Activated T-cell treated with anti-CD3 and anti-CD28 coated beads, Interleukin-2, amount 50 U/mL, for 24 hours (primary cell): ENCODE measurements at regions not wholly inside any gene's neighbourhood (a gene's known extent, or its start where the extent isn't known, plus 50 kb on each side); places are given as distances from the start of the nearest gene placed in this dataset.

Source experiments
- DNase-seq: peaks from one replicate; pipeline ENCODE4 v3.0.0-alpha.2; 2020
- H3K27ac Mint-ChIP-seq: 2 replicates; pipeline ENCODE4 v1.8.0; 2020; ENCODE audit warnings: mild to moderate bottlenecking, mixed read lengths
- H3K27me3 Mint-ChIP-seq: 2 replicates; pipeline ENCODE4 v1.8.0; 2020; ENCODE audit warnings: mixed read lengths
- H3K36me3 Mint-ChIP-seq: 2 replicates; pipeline ENCODE4 v1.8.0; 2020; ENCODE audit warnings: low read depth, mixed read lengths
- H3K4me1 Mint-ChIP-seq: 2 replicates; pipeline ENCODE4 v1.8.0; 2020; ENCODE audit warnings: low read depth, mixed read lengths
- H3K4me3 Mint-ChIP-seq: 2 replicates; pipeline ENCODE4 v1.8.0; 2020; ENCODE audit warnings: mild to moderate bottlenecking, moderate library complexity, mixed read lengths
- H3K9me3 Mint-ChIP-seq: 2 replicates; pipeline ENCODE4 v1.8.0; 2020; ENCODE audit warnings: mixed read lengths

DNA sequence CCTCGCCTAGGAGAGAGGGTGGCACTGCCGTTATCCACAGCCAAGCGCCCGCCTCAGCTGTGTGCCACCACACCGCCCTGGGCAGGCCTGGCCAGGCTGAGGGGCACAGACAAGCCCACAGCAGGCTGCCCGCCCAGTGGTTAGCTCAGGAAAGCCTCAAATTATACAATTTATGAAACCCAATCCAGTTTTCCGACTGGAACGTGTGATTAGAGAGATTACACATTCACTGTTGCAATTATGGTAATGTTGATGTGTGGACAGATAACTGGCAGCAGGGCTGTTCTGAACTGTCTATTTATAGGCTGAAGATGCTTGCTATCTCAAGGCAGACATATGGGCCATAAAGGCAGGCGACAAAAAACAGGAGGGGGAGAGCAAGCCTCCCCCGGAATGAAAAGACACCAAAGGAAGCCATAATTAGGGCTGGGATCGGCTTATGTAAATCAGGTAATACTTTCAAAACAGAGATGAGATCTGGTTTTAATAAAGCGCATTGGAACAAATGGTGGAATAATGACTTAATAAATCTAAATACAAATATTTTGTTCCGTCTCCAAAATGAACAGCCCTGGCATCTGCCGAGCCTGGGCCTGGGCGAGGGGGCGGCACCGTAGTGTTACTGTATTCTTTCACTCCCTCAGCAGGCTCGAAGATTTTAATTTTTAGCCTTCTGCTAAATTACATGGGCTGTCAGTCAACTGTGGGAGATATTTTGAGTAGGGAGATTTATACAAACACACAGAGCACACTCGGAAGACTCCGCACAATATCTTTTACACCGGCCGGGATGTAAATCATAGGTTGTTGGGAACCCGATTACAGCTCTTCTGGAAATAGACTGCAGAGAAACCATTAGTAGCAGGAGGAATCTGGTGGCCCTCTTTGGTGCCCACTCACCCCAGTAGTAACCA is 103.1 kb upstream of the TLE3 start:
- H3K9me3 Mint-ChIP-seq, result no peaks in the 10 kb centered on the region
- DNase-seq, result no peak
- H3K4me3 Mint-ChIP-seq, result no peak overlapping the region
- peaks cover 7% of the 10 kb centered on the region for H3K4me1 Mint-ChIP-seq
- H3K27me3 Mint-ChIP-seq, result no peaks in the 10 kb centered on the region
- H3K27ac Mint-ChIP-seq, result no peak overlapping the region
- no peaks in the 10 kb centered on the region for H3K36me3 Mint-ChIP-seq

DNA sequence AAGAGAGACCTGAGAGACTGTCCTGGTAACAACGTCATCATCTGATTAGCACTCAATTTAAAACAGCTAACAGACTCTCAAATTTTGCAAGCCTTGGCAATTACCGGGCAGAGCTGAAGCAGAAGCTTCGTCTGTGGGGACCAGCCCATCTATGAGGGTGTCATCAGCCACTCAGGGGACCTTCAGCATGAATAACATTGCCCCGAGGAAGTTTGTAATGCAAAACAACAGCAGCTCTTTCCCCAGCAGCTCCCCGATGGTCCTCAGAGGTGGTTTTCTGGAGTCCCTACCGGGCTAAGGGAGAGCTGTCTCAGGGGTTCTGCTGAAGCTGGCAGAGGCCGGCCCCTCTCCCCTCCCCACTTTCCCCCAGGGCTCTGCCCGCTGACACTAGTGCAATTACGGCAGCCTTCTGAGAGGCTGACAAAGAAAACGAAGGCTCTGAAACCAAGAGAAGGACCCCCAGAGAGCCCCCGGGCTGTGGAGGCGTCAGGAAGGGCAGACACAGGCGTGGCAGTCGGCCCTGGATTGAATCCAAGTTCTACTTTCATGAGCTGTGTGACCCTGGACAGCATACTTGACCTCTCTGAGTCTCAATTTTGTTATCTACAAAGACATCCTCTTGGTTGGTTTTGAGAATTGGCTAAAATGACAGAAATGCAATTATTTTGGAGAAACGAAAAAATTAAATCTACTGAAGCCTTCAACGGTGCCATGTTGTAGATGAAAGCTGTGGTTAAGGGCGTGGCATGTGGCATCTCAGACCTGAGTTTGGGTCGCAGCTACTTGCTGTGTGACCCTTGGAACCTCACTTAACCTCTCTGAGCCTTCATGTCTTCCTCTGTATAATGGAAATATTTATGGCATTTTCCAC is 102.1 kb upstream of the TLE3 start:
- H3K4me3 Mint-ChIP-seq, result no peak overlapping the region
- H3K9me3 Mint-ChIP-seq, result no peaks in the 10 kb centered on the region
- H3K27me3 Mint-ChIP-seq, result no peaks in the 10 kb centered on the region
- no peaks in the 10 kb centered on the region for H3K36me3 Mint-ChIP-seq
- H3K27ac Mint-ChIP-seq, result no peak overlapping the region
- H3K4me1 Mint-ChIP-seq, result peaks cover 7% of the 10 kb centered on the region
- DNase-seq, result no peak

DNA sequence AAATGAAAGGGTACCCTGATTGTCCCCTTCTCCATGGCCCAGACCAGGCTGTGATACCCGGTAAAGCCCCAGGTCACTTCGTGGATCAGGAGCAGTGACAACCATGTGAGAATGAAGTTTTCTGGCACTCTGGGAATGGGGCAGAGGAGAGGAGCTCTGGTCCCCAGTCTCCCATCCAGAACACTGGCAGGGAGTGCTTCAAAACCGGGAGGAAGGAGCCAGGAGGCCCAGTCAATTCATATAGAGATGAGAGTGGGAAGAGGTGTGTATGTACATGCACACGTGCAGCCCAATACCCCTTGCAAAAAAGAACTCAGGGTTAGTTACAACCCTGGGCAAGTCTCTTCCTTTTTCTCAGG is 101.4 kb upstream of the TLE3 start:
- Mint-ChIP-seq H3K27ac (no peak overlapping the region), H3K4me3 (no peak overlapping the region), H3K4me1 (peaks cover 7% of the 10 kb centered on the region), H3K27me3 (no peaks in the 10 kb centered on the region), H3K9me3 (no peaks in the 10 kb centered on the region), H3K36me3 (no peaks in the 10 kb centered on the region)
- DNase-seq, result no peak

DNA sequence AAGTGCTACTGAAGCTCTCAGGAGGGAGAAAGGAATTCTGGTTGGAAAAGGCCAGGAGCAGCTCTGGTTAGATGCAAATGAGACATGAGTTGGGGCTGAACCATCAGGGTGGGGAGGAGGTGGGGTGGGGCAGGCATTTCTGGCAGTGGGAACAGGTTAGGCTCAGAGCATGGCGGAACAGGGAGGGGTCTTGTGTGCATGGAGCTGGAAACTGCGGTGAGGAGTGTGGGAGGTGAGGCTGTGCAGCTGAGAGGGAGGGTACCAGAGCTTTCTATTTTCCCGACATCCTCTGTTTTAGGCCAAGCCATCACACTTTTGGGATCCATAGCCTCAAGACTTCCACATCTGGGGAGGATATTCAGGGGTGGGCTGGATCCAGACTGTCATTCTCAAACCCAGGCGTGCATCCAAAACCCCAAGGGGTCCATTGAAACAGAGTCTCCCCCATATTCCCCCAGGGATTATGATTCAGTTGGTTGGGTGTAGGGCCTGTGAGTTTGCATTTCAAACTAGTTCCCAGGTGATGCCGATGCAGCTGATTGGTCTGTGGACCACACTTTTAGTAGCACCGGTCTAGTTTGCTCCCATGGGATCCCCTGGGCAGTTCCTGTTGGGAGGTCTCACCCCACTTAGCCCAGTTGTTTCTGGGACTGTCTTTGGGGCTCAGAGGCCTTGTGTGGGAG is 100.9 kb upstream of the TLE3 start:
- Mint-ChIP-seq H3K4me1 (peaks cover 7% of the 10 kb centered on the region), H3K9me3 (no peaks in the 10 kb centered on the region), H3K36me3 (no peaks in the 10 kb centered on the region), H3K27me3 (no peaks in the 10 kb centered on the region), H3K27ac (no peak overlapping the region), H3K4me3 (no peak overlapping the region)
- DNase-seq, result no peak

GRCh38 chr15:70197945-70198361 is 100.2 kb upstream of the TLE3 start:
- Mint-ChIP-seq H3K36me3 (no peaks in the 10 kb centered on the region), H3K27me3 (no peaks in the 10 kb centered on the region), H3K27ac (no peak overlapping the region), H3K4me3 (no peak overlapping the region), H3K9me3 (no peaks in the 10 kb centered on the region), H3K4me1 (peaks cover 7% of the 10 kb centered on the region)
- no peak for DNase-seq

- no peaks in the 10 kb centered on the region for H3K27me3 Mint-ChIP-seq
- H3K36me3 Mint-ChIP-seq, result no peaks in the 10 kb centered on the region
- no peaks in the 10 kb centered on the region for H3K9me3 Mint-ChIP-seq
- peaks cover 7% of the 10 kb centered on the region for H3K4me1 Mint-ChIP-seq
- H3K4me3 Mint-ChIP-seq, result no peak overlapping the region
- H3K27ac Mint-ChIP-seq, result no peak overlapping the region
- no peak for DNase-seq
Measured at GRCh38 chr15:70197318-70197944, 99.7 kb upstream of the TLE3 start.

DNA sequence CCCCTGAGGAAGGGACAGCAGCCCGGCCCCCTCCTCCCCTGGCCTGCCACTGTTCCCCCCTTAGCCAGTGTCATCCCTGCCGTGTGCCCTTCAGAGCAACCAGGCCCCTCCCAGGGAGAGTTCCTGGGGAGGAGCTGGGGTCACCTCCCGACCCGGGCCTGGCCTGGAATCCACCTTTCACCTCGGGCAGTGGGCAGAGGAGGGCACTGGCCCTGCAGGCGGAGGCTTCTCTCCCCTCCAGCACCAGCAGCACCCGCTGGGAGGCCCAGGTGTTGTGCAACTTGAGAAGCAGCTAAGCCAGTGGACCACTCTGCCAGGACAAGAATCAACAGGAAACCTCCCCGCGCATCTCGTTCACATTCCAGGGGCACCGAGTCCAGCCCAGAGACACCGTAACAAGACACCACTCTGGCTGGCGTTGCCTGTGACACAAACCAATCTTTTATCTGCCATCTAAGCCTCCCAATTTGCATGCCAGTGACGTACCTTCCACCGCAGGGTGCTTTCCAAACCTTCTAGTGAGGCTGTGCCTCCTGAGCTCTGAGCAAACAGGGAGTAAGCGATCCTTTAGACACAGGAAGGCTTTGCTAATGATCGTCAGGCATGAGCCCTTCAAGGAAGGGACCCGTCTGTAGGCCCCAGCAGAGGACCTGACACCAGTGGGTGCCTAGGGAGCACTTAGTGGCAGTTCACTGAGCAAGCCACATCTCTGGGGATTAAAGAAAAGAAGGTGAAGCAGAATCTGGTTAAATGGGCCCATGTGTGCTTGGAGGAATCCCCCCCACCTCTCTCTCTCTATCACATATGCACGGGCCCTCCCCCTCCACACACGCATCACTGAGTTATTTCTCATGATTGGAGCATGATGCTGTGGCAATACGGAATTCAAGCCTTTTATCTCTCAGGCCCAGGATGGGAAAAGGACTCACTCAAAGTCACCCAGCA is 98.9 kb upstream of the TLE3 start:
- Mint-ChIP-seq H3K27ac (peak overlapping the region; percentile 34), H3K36me3 (no peaks in the 10 kb centered on the region), H3K4me1 (peaks cover 7% of the 10 kb centered on the region), H3K9me3 (peaks cover 4% of the 10 kb centered on the region), H3K27me3 (no peaks in the 10 kb centered on the region), H3K4me3 (no peak overlapping the region)
- peak; percentile 53 for DNase-seq

- H3K27me3 Mint-ChIP-seq, result no peaks in the 10 kb centered on the region
- peaks cover 4% of the 10 kb centered on the region for H3K9me3 Mint-ChIP-seq
- H3K36me3 Mint-ChIP-seq, result no peaks in the 10 kb centered on the region
- no peak overlapping the region for H3K27ac Mint-ChIP-seq
- no peak overlapping the region for H3K4me3 Mint-ChIP-seq
- DNase-seq, result no peak
- peaks cover 7% of the 10 kb centered on the region for H3K4me1 Mint-ChIP-seq
Measured at GRCh38 chr15:70195587-70196305, 98.0 kb upstream of the TLE3 start.

- H3K27ac Mint-ChIP-seq, result no peak overlapping the region
Measured at GRCh38 chr15:70195171-70195570, 97.5 kb upstream of the TLE3 start.

GRCh38 chr15:70194266-70194665 is 96.5 kb upstream of the TLE3 start:
- H3K4me3 Mint-ChIP-seq, result no peak overlapping the region
- H3K9me3 Mint-ChIP-seq, result peaks cover 4% of the 10 kb centered on the region
- no peak overlapping the region for H3K27ac Mint-ChIP-seq
- H3K36me3 Mint-ChIP-seq, result no peaks in the 10 kb centered on the region
- DNase-seq, result no peak
- H3K27me3 Mint-ChIP-seq, result no peaks in the 10 kb centered on the region
- peaks cover 7% of the 10 kb centered on the region for H3K4me1 Mint-ChIP-seq

More at GRCh38 chr15:70195171-70195570, 97.5 kb upstream of the TLE3 start:
- no peak for DNase-seq
- Mint-ChIP-seq H3K9me3 (peaks cover 4% of the 10 kb centered on the region), H3K4me3 (no peak overlapping the region), H3K36me3 (no peaks in the 10 kb centered on the region), H3K4me1 (peaks cover 7% of the 10 kb centered on the region), H3K27me3 (no peaks in the 10 kb centered on the region)

DNA sequence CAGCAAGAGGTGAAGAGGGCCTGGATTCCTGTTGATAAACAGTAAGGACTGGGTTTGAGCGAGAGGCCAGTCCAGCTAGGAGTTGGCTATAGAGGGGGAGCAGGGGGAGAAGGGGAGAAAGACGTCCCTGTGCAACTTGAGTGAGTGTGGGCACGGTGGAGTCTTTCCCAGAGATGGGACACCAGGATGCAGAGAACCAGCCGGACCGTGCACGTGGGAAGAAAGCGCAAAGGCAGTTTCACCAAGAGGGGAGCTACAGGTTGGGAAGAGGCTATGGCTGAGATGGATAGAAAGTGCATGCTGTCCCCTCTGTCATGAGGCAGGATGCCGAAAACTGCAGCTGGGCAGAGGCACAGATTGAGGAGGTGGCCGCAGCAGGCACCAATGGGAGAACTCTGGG is 96.0 kb upstream of the TLE3 start:
- Mint-ChIP-seq H3K4me3 (no peak overlapping the region), H3K27ac (no peak overlapping the region), H3K4me1 (peaks cover 7% of the 10 kb centered on the region), H3K36me3 (no peaks in the 10 kb centered on the region), H3K27me3 (no peaks in the 10 kb centered on the region), H3K9me3 (peaks cover 4% of the 10 kb centered on the region)
- no peak for DNase-seq

DNA sequence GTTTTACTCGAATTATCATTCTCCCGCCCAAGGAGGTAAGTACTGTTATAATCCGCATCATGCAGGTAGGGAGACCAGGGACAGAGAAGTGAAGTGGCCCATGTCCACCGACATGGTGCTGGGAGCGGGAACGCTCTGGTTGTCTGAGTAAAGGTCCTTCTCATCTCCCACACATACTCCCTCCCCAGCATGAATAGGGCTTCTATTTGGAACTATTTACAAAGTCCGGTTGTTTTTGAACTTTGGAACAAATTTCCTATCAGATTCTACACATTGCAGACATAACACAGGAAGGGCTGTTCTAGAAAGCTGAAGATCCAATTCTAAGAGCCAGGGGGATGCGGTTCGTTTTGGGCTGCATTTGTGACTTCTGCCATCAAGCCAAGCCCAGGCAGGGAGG is 94.8 kb upstream of the TLE3 start:
- DNase-seq, result no peak
- H3K27me3 Mint-ChIP-seq, result no peaks in the 10 kb centered on the region
- peaks cover 4% of the 10 kb centered on the region for H3K9me3 Mint-ChIP-seq
- no peak overlapping the region for H3K27ac Mint-ChIP-seq
- H3K4me1 Mint-ChIP-seq, result peaks cover 7% of the 10 kb centered on the region
- H3K4me3 Mint-ChIP-seq, result no peak overlapping the region
- H3K36me3 Mint-ChIP-seq, result no peaks in the 10 kb centered on the region

DNA sequence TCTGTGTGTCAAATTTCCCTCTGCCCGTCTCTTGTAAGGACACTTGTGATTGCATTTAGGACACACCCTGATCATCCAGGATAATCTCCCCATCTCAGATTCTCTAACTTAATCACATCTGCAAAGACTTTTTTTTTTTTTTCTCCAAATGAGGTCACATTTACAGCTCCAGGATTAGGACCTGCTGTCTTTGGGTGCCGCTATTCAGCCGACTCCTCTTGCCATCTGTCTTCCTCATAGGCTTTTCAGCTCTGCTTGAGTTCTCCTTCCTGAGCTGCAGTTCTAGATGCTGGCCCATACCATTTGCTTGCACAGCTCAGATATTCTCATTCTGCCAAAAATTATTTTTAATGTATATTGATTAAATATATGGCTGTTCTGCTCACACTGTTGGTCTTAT is 94.3 kb upstream of the TLE3 start:
- Mint-ChIP-seq H3K4me1 (peaks cover 5% of the 10 kb centered on the region), H3K27me3 (no peaks in the 10 kb centered on the region), H3K4me3 (no peak overlapping the region), H3K36me3 (no peaks in the 10 kb centered on the region), H3K9me3 (peaks cover 4% of the 10 kb centered on the region), H3K27ac (no peak overlapping the region)
- DNase-seq, result no peak
